ENCODE measurements at regions not wholly inside any gene's neighbourhood (a gene's known extent, or its start where the extent isn't known, plus 50 kb on each side); places are given as distances from the start of the nearest gene placed in this dataset.
A peak's percentile ranks its signal among the peaks of the same experiment; 100 is the strongest.

GRCh38 chr3:164048451-164048850, 1029.8 kb downstream of the SI start:
- no peak for DNase-seq
- no peak for TF ChIP-seq CTCF (IDR thresholded peaks at IDR 0.05)
- no peak overlapping the region for H3K4me3 ChIP-seq
- H3K9me3 ChIP-seq = no peaks in the 10 kb centered on the region
- H3K36me3 ChIP-seq = no peaks in the 10 kb centered on the region
- intact Hi-C loops (cut with DNase I) = no loop called here
- no peaks in the 10 kb centered on the region for H3K27me3 ChIP-seq
- no peak for ATAC-seq
- H3K4me1 ChIP-seq = no peaks in the 10 kb centered on the region
- no peak overlapping the region for H3K27ac ChIP-seq

GRCh38 chr3:164040991-164041390, 1037.3 kb downstream of the SI start:
- H3K4me3 ChIP-seq = no peak overlapping the region
- TF ChIP-seq CTCF (IDR thresholded peaks at IDR 0.05) = no peak
- ATAC-seq (no peak), DNase-seq (no peak)
- no peaks in the 10 kb centered on the region for H3K36me3 ChIP-seq
- peaks cover 0 to 4% of the 10 kb centered on the region in 2 donors for H3K9me3 ChIP-seq
- H3K27ac ChIP-seq = no peak overlapping the region
- H3K27me3 ChIP-seq = no peaks in the 10 kb centered on the region
- H3K4me1 ChIP-seq = no peaks in the 10 kb centered on the region
- intact Hi-C loops (cut with DNase I) = no loop called here

- intact Hi-C loops (cut with DNase I) = no loop called here
- no peak overlapping the region for H3K27ac ChIP-seq
- no peak for ATAC-seq
Measured at GRCh38 chr3:164030194-164030593, 1048.1 kb downstream of the SI start.

GRCh38 chr3:164024786-164025185, 1053.5 kb downstream of the SI start:
- no peaks in the 10 kb centered on the region for H3K4me1 ChIP-seq
- TF ChIP-seq CTCF (IDR thresholded peaks at IDR 0.05) = no peak
- H3K27me3 ChIP-seq = no peaks in the 10 kb centered on the region
- intact Hi-C loops (cut with DNase I) = no loop called here
- H3K4me3 ChIP-seq = no peak overlapping the region
- H3K36me3 ChIP-seq = no peaks in the 10 kb centered on the region
- no peak for DNase-seq
- peaks cover 0 to 2% of the 10 kb centered on the region in 2 donors for H3K9me3 ChIP-seq
- ATAC-seq = no peak
- no peak overlapping the region for H3K27ac ChIP-seq

More at GRCh38 chr3:164030194-164030593, 1048.1 kb downstream of the SI start:
- Histone ChIP-seq H3K9me3 (no peaks in the 10 kb centered on the region), H3K36me3 (no peaks in the 10 kb centered on the region), H3K4me1 (no peaks in the 10 kb centered on the region), H3K4me3 (no peak overlapping the region), H3K27me3 (no peaks in the 10 kb centered on the region)
- DNase-seq = no peak
- TF ChIP-seq CTCF (IDR thresholded peaks at IDR 0.05) = no peak

GRCh38 chr3:164023480-164023879, 1054.8 kb downstream of the SI start:
- no peaks in the 10 kb centered on the region for H3K36me3 ChIP-seq

More at GRCh38 chr3:164023480-164023879, 1054.8 kb downstream of the SI start:
- Histone ChIP-seq H3K4me1 (no peaks in the 10 kb centered on the region), H3K27me3 (no peaks in the 10 kb centered on the region), H3K4me3 (no peak overlapping the region), H3K27ac (no peak overlapping the region), H3K9me3 (peaks cover 0 to 2% of the 10 kb centered on the region in 2 donors)
- no peak for TF ChIP-seq CTCF (IDR thresholded peaks at IDR 0.05)
- ATAC-seq (no peak), DNase-seq (peak in 1 of 4 donors; percentile 36)
- intact Hi-C loops (cut with DNase I) = no loop called here

Data from left lung (tissue), 4 donors.